ENCODE measurements at regions not wholly inside any gene's neighbourhood (a gene's known extent, or its start where the extent isn't known, plus 50 kb on each side); places are given as distances from the start of the nearest gene placed in this dataset.

DNA sequence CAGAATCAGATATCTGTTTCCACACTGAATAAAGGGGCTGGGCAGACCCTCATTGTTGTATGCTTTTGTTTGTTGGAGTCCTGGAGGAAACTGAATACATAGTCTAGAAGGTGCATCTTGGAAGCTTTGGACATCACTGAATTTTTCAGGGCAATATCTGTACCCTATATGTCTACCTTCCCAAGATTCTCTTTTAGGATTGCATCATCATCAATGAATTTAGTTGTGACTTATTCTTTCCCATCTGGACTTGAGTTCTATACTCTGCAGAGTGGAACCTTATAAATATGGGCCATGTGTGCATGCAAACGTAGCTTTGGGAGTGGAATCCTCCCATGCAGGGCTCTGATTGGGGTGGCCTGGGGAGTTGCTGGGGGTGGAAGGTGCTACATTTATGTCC lies 60.7 kb upstream of the PROKR2 start:
- no peak for DNase-seq

- DNase-seq, result no peak
Observed at GRCh38 chr20:5376228-5376627, 59.5 kb upstream of the PROKR2 start.

DNA sequence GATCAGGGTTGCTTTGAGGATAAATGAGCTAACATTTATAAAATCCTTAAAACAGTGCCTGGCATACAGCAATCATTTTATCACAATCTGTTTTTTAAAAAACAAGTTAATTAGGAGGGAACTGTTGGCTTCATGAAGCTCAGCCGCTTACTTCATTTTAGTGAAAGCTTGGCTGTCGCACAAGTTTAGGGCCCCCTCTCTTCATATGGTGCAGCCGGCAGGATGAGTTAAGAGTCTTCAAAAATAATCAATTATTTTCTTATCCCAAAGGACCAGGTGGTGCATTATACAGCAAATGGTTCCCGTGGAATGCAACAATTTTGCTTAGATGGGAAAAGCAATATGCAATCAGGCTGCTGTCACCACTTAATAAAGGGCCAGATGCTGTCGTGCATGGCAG lies 57.4 kb upstream of the PROKR2 start:
- DNase-seq, result no peak

GRCh38 chr20:5372371-5372770 lies 55.6 kb upstream of the PROKR2 start:
- DNase-seq, result no peak

GRCh38 chr20:5369629-5370028 lies 52.9 kb upstream of the PROKR2 start:
- no peak for DNase-seq
